RWPE2 (cell line): ENCODE measurements at regions not wholly inside any gene's neighbourhood (a gene's known extent, or its start where the extent isn't known, plus 50 kb on each side); places are given as distances from the start of the nearest gene placed in this dataset.
A peak's percentile ranks its signal among the peaks of the same experiment; 100 is the strongest.

Source experiments
- ATAC-seq: fragments of 200-7000 bp; cut with Tn5 transposase; 3 replicates; pipeline ENCODE4 v1.9.1; 2021; ENCODE audit warnings: low read depth
- DNase-seq: peaks from one replicate; pipeline ENCODE4 v3.0.0-alpha.2; 2020; ENCODE audit warnings: low spot score
- H3K27ac ChIP-seq: fragments of 450-650 bp; 2 replicates; pipeline ENCODE4 v1.5.1; 2017; ENCODE audit warnings: mild to moderate bottlenecking; ENCODE audit not compliant: poor library complexity, severe bottlenecking
- H3K27me3 ChIP-seq: fragments of 250-450 bp; sonication (Bioruptor Pico); 2 replicates; pipeline ENCODE4 v1.5.1; 2021; ENCODE audit warnings: mild to moderate bottlenecking, moderate library complexity; ENCODE audit not compliant: insufficient read depth, poor library complexity, severe bottlenecking
- H3K36me3 ChIP-seq: fragments of 250-450 bp; sonication (Bioruptor Pico); 2 replicates; pipeline ENCODE4 v1.5.1; 2020; ENCODE audit warnings: low read depth, mild to moderate bottlenecking, moderate library complexity
- H3K4me1 ChIP-seq: fragments of 250-450 bp; sonication (Bioruptor Pico); 2 replicates; pipeline ENCODE4 v1.5.1; 2021; ENCODE audit warnings: mild to moderate bottlenecking, moderate library complexity; ENCODE audit not compliant: insufficient read depth, poor library complexity, severe bottlenecking
- H3K4me3 ChIP-seq: fragments of 250-450 bp; sonication (Bioruptor Pico); 2 replicates; pipeline ENCODE4 v1.5.1; 2021; ENCODE audit warnings: mild to moderate bottlenecking, moderate library complexity; ENCODE audit not compliant: severe bottlenecking
- H3K9me3 ChIP-seq: fragments of 250-450 bp; sonication (Bioruptor Pico); 2 replicates; pipeline ENCODE4 v1.5.1; 2021; ENCODE audit warnings: mild to moderate bottlenecking, moderate library complexity; ENCODE audit not compliant: severe bottlenecking
- CTCF ChIP-seq: fragments of 450-650 bp; IDR thresholded peaks from one replicate; pipeline ENCODE4 v1.5.1; 2017; ENCODE audit warnings: mild to moderate bottlenecking, moderate library complexity; ENCODE audit not compliant: poor library complexity, severe bottlenecking

- ATAC-seq (peak; percentile 67; the same call in 1 of the 3 replicates), DNase-seq (no peak)
- peak; percentile 67 for TF ChIP-seq CTCF
- no peaks in the 10 kb centered on the region for H3K27me3 ChIP-seq
- no peaks in the 10 kb centered on the region for H3K9me3 ChIP-seq
- no peak overlapping the region for H3K27ac ChIP-seq
- no peaks in the 10 kb centered on the region for H3K4me1 ChIP-seq
- H3K36me3 ChIP-seq, result no peaks in the 10 kb centered on the region
- H3K4me3 ChIP-seq, result no peak overlapping the region
These were observed 164.0 kb downstream of the IL20RB start for GRCh38 chr3:137121704-137122314.

- Histone ChIP-seq H3K9me3 (no peaks in the 10 kb centered on the region), H3K4me3 (no peak overlapping the region), H3K36me3 (no peaks in the 10 kb centered on the region), H3K27me3 (no peaks in the 10 kb centered on the region), H3K4me1 (no peaks in the 10 kb centered on the region), H3K27ac (no peak overlapping the region)
- no peak for TF ChIP-seq CTCF
- ATAC-seq (no peak), DNase-seq (no peak)
These were observed 173.3 kb downstream of the IL20RB start for GRCh38 chr3:137131081-137131480.

GRCh38 chr3:137134431-137134830, 176.6 kb downstream of the IL20RB start:
- Histone ChIP-seq H3K27ac (no peak overlapping the region), H3K9me3 (no peaks in the 10 kb centered on the region), H3K4me1 (no peaks in the 10 kb centered on the region), H3K4me3 (no peak overlapping the region), H3K36me3 (no peaks in the 10 kb centered on the region), H3K27me3 (no peaks in the 10 kb centered on the region)
- TF ChIP-seq CTCF, result no peak
- DNase-seq (no peak), ATAC-seq (no peak)

- H3K27me3 ChIP-seq, result no peaks in the 10 kb centered on the region
These were observed 190.6 kb downstream of the IL20RB start for GRCh38 chr3:137148406-137148805.

More at GRCh38 chr3:137148406-137148805, 190.6 kb downstream of the IL20RB start:
- Histone ChIP-seq H3K36me3 (no peaks in the 10 kb centered on the region), H3K27ac (no peak overlapping the region), H3K4me1 (no peaks in the 10 kb centered on the region), H3K9me3 (no peaks in the 10 kb centered on the region), H3K4me3 (no peak overlapping the region)
- no peak for TF ChIP-seq CTCF
- ATAC-seq (no peak), DNase-seq (no peak)
